GM12865 (cell line): ENCODE measurements at regions not wholly inside any gene's neighbourhood (a gene's known extent, or its start where the extent isn't known, plus 50 kb on each side); places are given as distances from the start of the nearest gene placed in this dataset.

ENCODE experiments used
- DNase-seq: peaks from one replicate; pipeline ENCODE4 v3.0.0; 2010; ENCODE audit warnings: low read depth
- H3K4me3 ChIP-seq: 2 replicates; pipeline ENCODE4 v1.5.1; 2011; ENCODE audit warnings: mild to moderate bottlenecking, low read depth, low read length, control low read depth
- TF ChIP-seq, protein P1 (sequence below): IDR thresholded peaks from 2 replicates; pipeline ENCODE4 v1.5.1; 2011; ENCODE audit warnings: low read length, control low read depth, low read depth, inconsistent platforms; ENCODE audit not compliant: insufficient read depth; ENCODE audit errors: missing control alignments

DNA sequence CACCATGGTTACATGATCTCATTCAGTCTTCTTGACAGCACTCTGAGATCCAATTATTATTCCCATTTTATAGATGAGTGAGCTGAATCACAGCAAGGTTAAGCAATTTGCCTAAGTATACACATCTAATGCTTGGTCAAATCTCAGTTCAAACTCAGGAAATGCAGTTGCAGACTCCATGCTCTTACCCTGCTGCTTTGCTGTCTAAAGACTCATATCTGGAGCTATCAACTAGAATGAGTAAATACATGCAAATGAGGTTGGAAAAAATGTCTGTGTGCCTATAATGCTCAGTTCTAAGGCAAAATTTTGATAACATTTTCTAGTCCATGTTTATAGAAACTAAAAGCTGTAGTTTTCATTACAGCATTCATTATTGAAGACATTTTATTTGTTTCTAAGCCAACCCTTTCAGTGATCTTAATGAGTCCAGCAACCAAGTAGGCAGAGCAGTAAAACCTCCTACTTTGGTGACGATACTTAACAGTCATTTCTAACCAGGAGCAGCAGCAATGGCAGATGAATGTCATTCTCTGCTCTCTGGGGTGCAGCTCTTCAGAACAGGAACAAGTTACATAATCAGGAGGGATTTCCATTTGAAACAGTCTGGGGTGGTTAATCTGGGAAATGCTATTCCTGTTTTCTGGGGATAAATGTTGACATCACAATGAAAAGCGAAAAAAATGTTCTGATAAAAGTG is 396.8 kb upstream of the UBE2E3 start:
- no peak overlapping the region for H3K4me3 ChIP-seq
- DNase-seq, result no peak
- TF ChIP-seq, protein P1, sequence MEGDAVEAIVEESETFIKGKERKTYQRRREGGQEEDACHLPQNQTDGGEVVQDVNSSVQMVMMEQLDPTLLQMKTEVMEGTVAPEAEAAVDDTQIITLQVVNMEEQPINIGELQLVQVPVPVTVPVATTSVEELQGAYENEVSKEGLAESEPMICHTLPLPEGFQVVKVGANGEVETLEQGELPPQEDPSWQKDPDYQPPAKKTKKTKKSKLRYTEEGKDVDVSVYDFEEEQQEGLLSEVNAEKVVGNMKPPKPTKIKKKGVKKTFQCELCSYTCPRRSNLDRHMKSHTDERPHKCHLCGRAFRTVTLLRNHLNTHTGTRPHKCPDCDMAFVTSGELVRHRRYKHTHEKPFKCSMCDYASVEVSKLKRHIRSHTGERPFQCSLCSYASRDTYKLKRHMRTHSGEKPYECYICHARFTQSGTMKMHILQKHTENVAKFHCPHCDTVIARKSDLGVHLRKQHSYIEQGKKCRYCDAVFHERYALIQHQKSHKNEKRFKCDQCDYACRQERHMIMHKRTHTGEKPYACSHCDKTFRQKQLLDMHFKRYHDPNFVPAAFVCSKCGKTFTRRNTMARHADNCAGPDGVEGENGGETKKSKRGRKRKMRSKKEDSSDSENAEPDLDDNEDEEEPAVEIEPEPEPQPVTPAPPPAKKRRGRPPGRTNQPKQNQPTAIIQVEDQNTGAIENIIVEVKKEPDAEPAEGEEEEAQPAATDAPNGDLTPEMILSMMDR, result no peak

- TF ChIP-seq, protein P1, result no peak
- no peak overlapping the region for H3K4me3 ChIP-seq
- DNase-seq, result no peak
These were observed 401.0 kb upstream of the UBE2E3 start for GRCh38 chr2:180579388-180579787.

DNA sequence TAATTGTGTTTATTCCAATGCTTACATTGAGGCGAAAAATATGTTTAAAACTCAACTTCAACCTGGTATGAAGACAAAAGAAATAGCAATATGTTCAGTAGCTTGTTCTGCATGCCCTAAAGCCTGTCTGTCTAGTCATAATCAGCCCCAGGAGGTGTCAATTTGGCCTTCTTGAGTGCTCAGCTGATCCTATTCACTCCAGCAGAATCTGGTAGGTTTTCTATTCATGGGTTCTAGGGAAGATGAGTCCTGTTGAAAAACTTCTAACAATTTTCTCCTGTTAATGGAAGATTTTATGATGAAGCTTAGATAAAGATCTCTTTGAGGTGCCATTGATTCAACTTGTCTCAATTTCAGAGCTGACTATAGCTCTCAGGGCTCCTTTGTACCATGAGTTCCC is 402.0 kb upstream of the UBE2E3 start:
- TF ChIP-seq, protein P1, result no peak
- H3K4me3 ChIP-seq, result no peak overlapping the region
- DNase-seq, result no peak

DNA sequence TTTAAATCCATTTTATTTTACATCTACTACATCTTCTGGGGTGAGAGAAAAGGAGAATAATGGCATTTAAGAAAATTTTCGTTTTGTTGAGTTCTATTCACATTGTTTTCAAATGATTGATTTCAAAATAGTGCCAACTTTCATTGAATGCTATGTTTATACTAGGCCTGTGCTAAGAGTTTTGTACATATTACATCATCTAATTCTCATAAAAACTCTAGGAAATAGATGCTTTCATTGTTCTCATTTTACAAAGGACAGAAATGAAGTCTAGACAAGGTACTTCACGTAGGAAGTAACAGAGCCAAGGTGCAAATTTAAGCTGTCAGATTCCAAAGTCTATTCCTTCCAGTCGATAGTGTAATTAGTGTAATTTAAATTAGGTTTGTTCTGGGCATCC is 402.8 kb upstream of the UBE2E3 start:
- TF ChIP-seq, protein P1, result no peak
- no peak overlapping the region for H3K4me3 ChIP-seq
- no peak for DNase-seq

DNA sequence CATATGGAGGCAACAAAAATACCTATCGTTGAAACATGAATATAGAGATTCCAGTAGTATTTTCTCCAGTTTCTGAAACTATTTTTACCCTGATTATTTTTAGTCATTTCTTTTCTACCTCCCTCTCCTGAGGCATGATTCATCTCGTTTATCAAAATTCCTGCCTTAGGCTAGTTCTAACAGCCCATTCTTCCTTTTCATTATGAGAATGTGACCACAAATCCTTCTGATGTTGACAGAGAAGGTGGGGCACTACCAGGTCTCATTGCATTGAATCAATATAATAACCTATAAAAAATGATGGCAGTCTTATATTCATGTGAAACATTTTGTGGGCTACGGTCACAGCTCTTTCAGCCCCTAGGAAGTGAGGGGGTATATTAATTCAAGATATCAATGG is 406.5 kb upstream of the UBE2E3 start:
- H3K4me3 ChIP-seq, result no peak overlapping the region
- TF ChIP-seq, protein P1, result no peak
- no peak for DNase-seq

- TF ChIP-seq, protein P1, result no peak
- H3K4me3 ChIP-seq, result no peak overlapping the region
- no peak for DNase-seq
These were observed 408.1 kb upstream of the UBE2E3 start for GRCh38 chr2:180572346-180572745.

DNA sequence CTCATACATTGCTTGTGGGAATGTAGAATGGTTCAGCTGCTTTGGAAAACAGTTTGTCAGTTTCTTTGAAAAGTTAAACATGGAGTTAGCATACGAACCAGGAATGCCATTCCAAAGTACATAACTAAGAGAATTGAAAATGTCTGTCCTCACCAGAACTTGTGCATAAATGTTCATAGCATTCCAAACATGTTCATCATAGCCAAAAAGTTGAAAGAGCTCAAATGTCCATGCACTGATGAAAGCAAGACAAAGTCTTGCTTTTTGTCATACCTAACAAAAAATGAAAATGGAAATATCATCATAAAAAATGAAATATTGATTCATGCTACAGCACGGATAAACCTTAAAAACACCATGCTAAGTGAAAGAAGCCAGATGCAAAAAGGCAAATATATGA is 408.8 kb upstream of the UBE2E3 start:
- no peak for DNase-seq
- no peak overlapping the region for H3K4me3 ChIP-seq
- TF ChIP-seq, protein P1, result no peak
